GM12801 (cell line): ENCODE measurements at regions not wholly inside any gene's neighbourhood (a gene's known extent, or its start where the extent isn't known, plus 50 kb on each side); places are given as distances from the start of the nearest gene placed in this dataset.

Source experiments
- CTCF ChIP-seq: IDR thresholded peaks from one replicate; pipeline ENCODE4 v1.5.1; 2011; ENCODE audit warnings: control low read depth; ENCODE audit not compliant: insufficient read length; ENCODE audit errors: extremely low read depth

DNA sequence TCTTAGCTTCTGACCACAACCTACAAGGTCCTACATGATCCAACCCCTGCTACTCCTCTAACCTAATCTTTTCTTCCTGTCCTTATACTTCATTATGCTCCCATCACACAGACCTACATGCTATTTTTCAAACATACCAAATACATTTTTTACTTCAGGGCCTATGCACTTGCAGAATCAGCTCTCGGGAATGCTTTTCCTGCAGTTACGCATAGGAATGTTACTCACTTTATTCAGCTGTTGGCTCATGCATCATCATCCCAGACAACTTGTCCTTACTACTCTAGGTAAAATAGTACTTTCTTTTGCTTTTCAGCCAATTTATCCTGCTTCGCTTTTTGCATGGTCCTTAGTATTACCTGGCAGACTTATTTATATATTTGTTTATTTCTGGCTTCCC is 105.6 kb downstream of the OXSM start:
- TF ChIP-seq CTCF: no peak

- TF ChIP-seq CTCF: no peak
These were observed 107.1 kb downstream of the OXSM start for GRCh38 chr3:25897019-25897418.

- TF ChIP-seq CTCF: no peak
These were observed 109.6 kb downstream of the OXSM start for GRCh38 chr3:25899352-25900101.

- TF ChIP-seq CTCF: no peak
These were observed 110.3 kb downstream of the OXSM start for GRCh38 chr3:25900161-25900560.

- no peak for TF ChIP-seq CTCF
These were observed 111.9 kb downstream of the OXSM start for GRCh38 chr3:25901796-25902195.

GRCh38 chr3:25902586-25902985 is 112.7 kb downstream of the OXSM start:
- no peak for TF ChIP-seq CTCF

DNA sequence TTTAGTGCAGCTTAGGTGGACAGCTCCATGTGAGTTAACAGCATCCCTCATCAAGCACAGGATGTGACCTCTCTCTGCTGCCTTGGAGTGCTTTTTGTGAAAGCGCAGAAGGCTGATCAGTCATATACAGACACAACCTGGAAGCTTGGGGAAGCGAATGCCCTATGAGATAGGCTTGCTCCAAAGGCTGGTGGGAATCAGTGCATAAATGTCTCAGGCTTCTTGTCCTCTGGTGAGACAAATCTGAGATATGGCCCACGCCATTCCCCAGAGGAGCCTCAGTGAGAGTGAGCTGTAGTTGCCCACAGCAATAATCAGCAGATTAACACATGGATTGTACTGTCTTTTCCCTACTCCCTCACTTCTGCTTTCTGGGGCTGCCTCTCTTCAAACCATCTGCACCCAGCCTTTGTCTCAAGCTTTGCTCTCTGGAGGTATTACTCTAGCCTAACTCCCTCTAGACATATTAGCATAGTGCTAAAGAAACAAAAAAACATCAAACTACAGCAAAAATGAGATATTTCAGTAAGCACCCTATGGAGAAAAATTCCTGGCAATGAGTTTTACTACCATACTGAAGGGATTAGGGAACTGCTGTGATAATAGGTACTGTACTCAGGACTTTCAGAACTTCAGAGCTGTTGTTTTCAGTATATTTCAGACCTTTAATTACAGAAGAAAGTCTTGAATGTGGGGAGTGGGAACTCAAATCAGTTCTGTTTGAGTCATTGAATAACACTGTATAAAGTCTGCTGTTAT is 113.7 kb downstream of the OXSM start:
- no peak for TF ChIP-seq CTCF
